Neutrophil (primary cell): ENCODE measurements at regions not wholly inside any gene's neighbourhood (a gene's known extent, or its start where the extent isn't known, plus 50 kb on each side); places are given as distances from the start of the nearest gene placed in this dataset.

Source experiments
- H3K27ac ChIP-seq: fragments of 200-600 bp; sonication (generic); 2 replicates; pipeline ENCODE4 v1.5.1; 2016; ENCODE audit warnings: mild to moderate bottlenecking, moderate library complexity
- H3K27me3 ChIP-seq: fragments of 200-600 bp; sonication (generic); 2 replicates; pipeline ENCODE4 v1.6.0; 2016; ENCODE audit warnings: mild to moderate bottlenecking
- H3K36me3 ChIP-seq: fragments of 200-600 bp; sonication (generic); 2 replicates; pipeline ENCODE4 v1.5.1; 2017
- H3K4me1 ChIP-seq, 2 experiments: fragments of 200-600 bp in 1 of 2; sonication (generic) in 1 of 2; 1 replicate in 1 of 2; 2 replicates in 1 of 2; pipeline versions ENCODE4 v1.5.1 to v1.6.1; 2013 to 2016; ENCODE audit warnings: low read depth in 1 of 2, low read length in 1 of 2, mild to moderate bottlenecking in 1 of 2, moderate library complexity in 1 of 2; ENCODE audit not compliant: control insufficient read depth in 1 of 2, insufficient read depth in 1 of 2
- H3K4me3 ChIP-seq, 2 experiments: fragments of 200-600 bp in 1 of 2; sonication (generic) in 1 of 2; 1 replicate in 1 of 2; 2 replicates in 1 of 2; pipeline ENCODE4 v1.5.1; 2013 to 2016; ENCODE audit warnings: low read depth in 1 of 2, low read length in 1 of 2, mild to moderate bottlenecking in 1 of 2, moderate library complexity in 1 of 2
- H3K9me3 ChIP-seq: fragments of 200-600 bp; sonication (generic); 2 replicates; pipeline ENCODE4 v1.5.1; 2016
- CTCF ChIP-seq: fragments of 200-600 bp; sonication (generic); IDR thresholded peaks from 2 replicates; pipeline ENCODE4 v1.5.1; 2016; ENCODE audit warnings: antibody characterized with exemption

DNA sequence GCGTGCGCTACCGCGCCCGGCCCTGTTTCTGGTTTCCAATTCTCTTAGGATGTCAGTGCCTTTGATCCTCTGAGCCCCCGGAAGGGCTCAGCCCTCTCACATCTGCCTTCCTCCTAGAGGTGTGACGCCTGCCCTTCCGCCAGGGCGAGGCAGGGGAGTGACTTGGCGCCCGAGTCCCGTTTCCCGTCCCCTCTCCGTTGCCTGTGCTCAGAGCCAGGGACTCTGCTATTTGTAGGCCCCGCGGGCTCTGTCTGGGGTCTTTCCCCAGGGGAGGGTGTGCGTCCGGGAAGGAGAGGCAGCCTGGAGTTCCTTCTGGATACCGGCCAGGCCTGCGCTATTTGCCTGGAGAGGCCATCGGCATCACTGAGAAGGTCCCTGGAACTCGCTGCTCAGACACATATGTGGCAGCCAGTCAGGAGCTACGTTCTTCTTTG, 103.7 kb upstream of the TAF1B start:
- no peak overlapping the region for H3K27ac ChIP-seq
- H3K36me3 ChIP-seq: no peaks in the 10 kb centered on the region
- H3K4me1 ChIP-seq: no peaks in the 10 kb centered on the region
- H3K27me3 ChIP-seq: peaks cover 31% of the 10 kb centered on the region
- TF ChIP-seq CTCF: no peak
- H3K4me3 ChIP-seq: peak overlapping the region in 1 of 2 experiments; percentile 15
- no peaks in the 10 kb centered on the region for H3K9me3 ChIP-seq

GRCh38 chr2:9740382-9741073, 102.7 kb upstream of the TAF1B start:
- H3K9me3 ChIP-seq: no peaks in the 10 kb centered on the region
- no peak for TF ChIP-seq CTCF
- H3K27me3 ChIP-seq: peaks cover 38% of the 10 kb centered on the region

DNA sequence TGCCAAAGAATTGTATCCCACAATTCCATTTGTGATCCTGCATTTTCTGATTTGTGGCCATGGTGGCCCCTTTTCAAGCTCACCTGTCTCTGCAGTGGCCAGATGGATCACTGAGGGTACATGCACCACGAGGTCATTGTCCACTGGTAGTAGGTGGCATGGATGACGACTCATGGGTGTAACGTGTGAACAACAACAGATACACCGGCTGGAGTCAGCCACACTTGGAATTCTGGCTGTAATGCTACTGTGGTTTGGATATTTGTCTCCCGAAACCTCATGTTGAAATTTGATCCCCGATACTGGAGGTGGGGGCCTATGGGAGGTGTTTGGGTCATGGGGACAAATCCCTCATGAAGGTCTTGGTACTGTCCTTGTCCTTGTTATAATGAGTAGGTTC, 102.2 kb upstream of the TAF1B start:
- Histone ChIP-seq H3K4me3 (no peak overlapping the region), H3K27me3 (peaks cover 38% of the 10 kb centered on the region), H3K4me1 (no peaks in the 10 kb centered on the region), H3K27ac (no peak overlapping the region), H3K9me3 (no peaks in the 10 kb centered on the region), H3K36me3 (no peaks in the 10 kb centered on the region)
- TF ChIP-seq CTCF: no peak

More at GRCh38 chr2:9740382-9741073, 102.7 kb upstream of the TAF1B start:
- H3K4me3 ChIP-seq: no peak overlapping the region
- no peak overlapping the region for H3K27ac ChIP-seq
- H3K36me3 ChIP-seq: no peaks in the 10 kb centered on the region
- no peaks in the 10 kb centered on the region for H3K4me1 ChIP-seq

DNA sequence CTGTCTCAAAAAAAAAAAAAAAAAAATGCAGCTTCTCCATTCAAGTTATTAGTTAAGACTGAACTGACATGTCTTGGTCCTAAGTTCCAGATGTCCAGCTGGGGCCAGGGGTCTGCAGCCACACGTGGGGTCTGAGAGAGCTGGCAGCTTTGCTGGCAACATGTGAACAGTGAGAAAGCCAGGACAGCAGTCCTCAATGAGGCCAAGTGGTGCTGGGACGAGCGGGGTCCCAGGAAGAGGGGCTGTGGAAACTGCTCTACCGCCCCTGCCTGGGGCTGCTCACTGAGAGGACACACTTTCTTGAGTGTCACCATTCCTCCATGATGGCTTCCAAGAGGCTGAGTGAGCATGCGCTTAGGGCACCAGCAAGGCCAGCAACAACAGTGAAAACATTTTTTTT, 100.7 kb upstream of the TAF1B start:
- H3K36me3 ChIP-seq: no peaks in the 10 kb centered on the region
- H3K4me1 ChIP-seq: no peaks in the 10 kb centered on the region
- H3K27ac ChIP-seq: no peak overlapping the region
- H3K9me3 ChIP-seq: no peaks in the 10 kb centered on the region
- peaks cover 38% of the 10 kb centered on the region for H3K27me3 ChIP-seq
- TF ChIP-seq CTCF: no peak
- no peak overlapping the region for H3K4me3 ChIP-seq

DNA sequence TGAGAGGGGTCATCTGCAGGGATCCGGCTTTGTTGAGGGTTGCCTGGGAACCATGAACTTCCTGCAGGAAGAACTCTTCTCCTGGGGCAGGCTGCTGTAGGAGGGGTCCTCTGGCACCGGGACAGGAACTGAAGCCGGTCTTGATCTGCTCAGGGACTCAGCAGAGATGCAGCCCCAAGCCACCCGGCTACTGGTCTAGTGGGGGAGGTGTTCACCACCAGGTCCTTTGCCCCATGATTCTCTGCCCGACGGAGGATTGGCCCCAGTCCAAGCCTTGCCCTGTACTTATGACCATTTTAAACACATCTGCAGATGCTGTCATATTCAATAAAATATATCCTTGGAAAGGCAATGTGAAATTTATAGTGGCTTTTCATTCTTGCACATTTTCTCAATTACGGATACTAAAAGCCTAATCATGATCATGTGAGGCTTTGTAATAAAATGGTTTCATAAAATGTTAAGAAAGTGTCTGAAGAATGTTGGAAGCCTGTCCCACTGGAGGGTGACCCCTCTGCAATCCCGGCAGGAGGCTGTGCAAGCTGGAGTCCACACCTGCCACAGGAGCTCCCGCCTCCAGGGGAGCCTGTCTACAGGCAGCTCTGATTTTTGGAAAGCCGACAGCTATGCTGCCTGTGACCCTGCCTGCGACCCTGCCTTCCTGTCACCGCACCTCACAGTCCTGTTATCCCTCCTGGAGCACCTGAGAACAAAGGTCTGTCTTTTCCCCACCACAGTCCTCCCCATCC, 98.8 kb upstream of the TAF1B start:
- no peaks in the 10 kb centered on the region for H3K36me3 ChIP-seq
- no peaks in the 10 kb centered on the region for H3K4me1 ChIP-seq
- H3K4me3 ChIP-seq: no peak overlapping the region
- H3K9me3 ChIP-seq: no peaks in the 10 kb centered on the region
- TF ChIP-seq CTCF: no peak
- peaks cover 28% of the 10 kb centered on the region for H3K27me3 ChIP-seq
- H3K27ac ChIP-seq: no peak overlapping the region
